ENCODE measurements at regions not wholly inside any gene's neighbourhood (a gene's known extent, or its start where the extent isn't known, plus 50 kb on each side); places are given as distances from the start of the nearest gene placed in this dataset.
"Not testable (repeated sequence)": the region's sequence is repeated elsewhere in the genome, so short reads cannot be mapped to it uniquely, and the experiment has no call there.

DNA sequence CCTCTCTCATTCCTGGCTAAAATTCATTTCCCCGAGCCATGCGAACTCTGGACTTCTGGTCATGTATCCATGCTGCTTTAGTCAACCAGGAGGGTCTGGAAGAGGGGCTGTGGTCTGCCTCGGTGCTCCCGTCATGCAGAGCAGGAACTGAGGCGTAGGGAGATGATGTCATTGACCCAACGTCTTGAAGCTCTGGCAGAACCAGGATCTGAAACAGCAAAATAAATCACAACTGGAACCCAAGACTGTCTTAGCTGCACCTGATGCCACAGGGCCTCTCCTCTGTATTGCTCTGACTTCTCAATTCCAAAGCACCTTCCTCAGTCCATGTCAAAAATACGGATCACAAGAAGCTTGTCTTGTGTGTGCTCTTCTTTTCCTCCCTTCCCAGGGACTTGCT is 131.0 kb upstream of the LDB2 start:
- DNase-seq (no peak), ATAC-seq (no peak)
- intact Hi-C loops (cut with micrococcal nuclease), result no loop called here
- H3K36me3 Mint-ChIP-seq (ENCODE audit: low read depth), result no peaks in the 10 kb centered on the region
- no peak for TF ChIP-seq CTCF (IDR thresholded peaks at IDR 0.05)
- H3K4me3 Mint-ChIP-seq, result no peak overlapping the region
- no peak overlapping the region for H3K27ac Mint-ChIP-seq
- H3K9me3 Mint-ChIP-seq, result no peaks in the 10 kb centered on the region
- H3K4me1 Mint-ChIP-seq (ENCODE audit: low read depth), result no peaks in the 10 kb centered on the region
- peaks cover 4% of the 10 kb centered on the region for H3K27me3 Mint-ChIP-seq
- POLR2A ChIA-PET, result no interaction called here
- CTCF ChIA-PET, result interaction anchor here (0.7 kb wide), 1 partner anchor 417 kb away, joined by 3 read pairs; no protein-coding TSS in a partner anchor

DNA sequence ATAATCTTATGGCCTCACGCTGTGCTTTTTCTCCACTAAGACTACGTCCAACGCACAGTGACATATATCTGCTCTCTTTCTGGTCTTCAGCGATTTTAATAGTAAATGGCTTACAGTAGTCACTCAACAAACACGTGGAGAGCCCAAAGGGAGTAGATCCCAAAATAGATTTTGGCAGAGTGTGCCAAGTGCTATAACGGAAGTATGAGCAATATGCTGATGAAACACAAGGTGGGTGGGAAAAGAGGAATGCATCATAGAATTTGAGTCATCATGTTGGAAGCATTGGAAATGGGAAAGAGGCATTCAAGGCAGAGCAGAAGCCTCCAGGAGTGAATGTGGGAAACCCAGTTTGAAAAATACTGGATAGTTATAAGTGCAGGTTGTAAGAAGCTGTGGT is 129.1 kb upstream of the LDB2 start:
- H3K27me3 Mint-ChIP-seq, result peaks cover 6% of the 10 kb centered on the region
- CTCF ChIA-PET, result no interaction called here
- H3K9me3 Mint-ChIP-seq, result no peaks in the 10 kb centered on the region
- H3K27ac Mint-ChIP-seq, result no peak overlapping the region
- TF ChIP-seq CTCF (IDR thresholded peaks at IDR 0.05), result no peak
- ATAC-seq (no peak), DNase-seq (no peak)
- intact Hi-C loops (cut with micrococcal nuclease), result no loop called here
- POLR2A ChIA-PET, result no interaction called here
- no peaks in the 10 kb centered on the region for H3K4me1 Mint-ChIP-seq (ENCODE audit: low read depth)
- H3K4me3 Mint-ChIP-seq, result no peak overlapping the region
- H3K36me3 Mint-ChIP-seq (ENCODE audit: low read depth), result no peaks in the 10 kb centered on the region

DNA sequence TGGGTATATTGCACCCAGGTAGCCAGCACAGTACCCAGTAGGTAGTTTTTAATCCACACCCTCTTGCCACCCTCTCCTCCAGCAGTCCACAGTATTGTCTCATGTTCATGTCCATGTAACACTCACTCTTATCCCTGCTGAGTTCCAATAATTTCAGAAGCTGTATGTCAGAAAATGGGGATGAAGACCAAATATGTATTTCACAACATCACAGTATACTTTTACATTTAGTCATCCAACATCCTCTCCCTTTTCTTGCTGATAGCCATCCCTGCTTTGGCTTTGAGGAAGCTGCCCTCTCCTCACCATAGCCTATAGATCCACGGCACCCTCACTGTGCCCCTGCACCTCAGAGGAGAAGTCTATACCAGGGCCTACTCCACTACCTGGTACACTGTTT is 126.0 kb upstream of the LDB2 start:
- TF ChIP-seq CTCF (IDR thresholded peaks at IDR 0.05), result no peak
- no peaks in the 10 kb centered on the region for H3K4me1 Mint-ChIP-seq (ENCODE audit: low read depth)
- H3K4me3 Mint-ChIP-seq, result no peak overlapping the region
- DNase-seq, result no peak
- CTCF ChIA-PET, result interaction anchor here (1.8 kb wide), 1 partner anchor 14 kb away, joined by 4 read pairs; no protein-coding TSS in a partner anchor
- no peak overlapping the region for H3K27ac Mint-ChIP-seq
- H3K9me3 Mint-ChIP-seq, result no peaks in the 10 kb centered on the region
- peaks cover 9% of the 10 kb centered on the region for H3K27me3 Mint-ChIP-seq
- H3K36me3 Mint-ChIP-seq (ENCODE audit: low read depth), result no peaks in the 10 kb centered on the region
- intact Hi-C loops (cut with micrococcal nuclease), result no loop called here
- no peak for ATAC-seq
- POLR2A ChIA-PET, result interaction anchor here (0.6 kb wide), 1 partner anchor 382 kb away, joined by 4 read pairs; no protein-coding TSS in a partner anchor

DNA sequence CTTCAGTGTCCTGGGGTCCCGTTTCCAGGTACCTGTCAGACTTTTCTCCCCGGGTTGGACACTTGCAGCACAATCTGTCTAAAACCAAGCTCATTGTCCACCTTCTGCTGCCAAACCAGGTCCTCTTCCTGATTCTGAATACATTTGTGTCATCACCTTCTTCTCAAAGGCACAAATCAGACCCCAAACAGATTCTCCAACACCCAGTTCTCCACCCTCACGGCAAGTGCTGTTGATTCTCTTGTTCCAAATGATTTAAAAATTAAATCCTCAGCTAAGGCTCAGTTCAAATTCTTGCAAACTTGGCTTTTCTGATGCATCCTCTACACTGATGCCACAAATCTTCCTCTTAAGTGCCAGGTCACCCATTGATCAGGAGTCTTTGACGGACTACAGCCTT is 122.5 kb upstream of the LDB2 start:
- Mint-ChIP-seq H3K27me3 (peaks cover 13% of the 10 kb centered on the region), H3K27ac (no peak overlapping the region), H3K9me3 (no peaks in the 10 kb centered on the region), H3K36me3 (ENCODE audit: low read depth) (no peaks in the 10 kb centered on the region), H3K4me3 (no peak overlapping the region), H3K4me1 (ENCODE audit: low read depth) (no peaks in the 10 kb centered on the region)
- no peak for DNase-seq
- intact Hi-C loops (cut with micrococcal nuclease), result no loop called here
- ChIA-PET CTCF (no interaction called here), POLR2A (no interaction called here)
- no peak for ATAC-seq
- TF ChIP-seq CTCF (IDR thresholded peaks at IDR 0.05), result no peak

DNA sequence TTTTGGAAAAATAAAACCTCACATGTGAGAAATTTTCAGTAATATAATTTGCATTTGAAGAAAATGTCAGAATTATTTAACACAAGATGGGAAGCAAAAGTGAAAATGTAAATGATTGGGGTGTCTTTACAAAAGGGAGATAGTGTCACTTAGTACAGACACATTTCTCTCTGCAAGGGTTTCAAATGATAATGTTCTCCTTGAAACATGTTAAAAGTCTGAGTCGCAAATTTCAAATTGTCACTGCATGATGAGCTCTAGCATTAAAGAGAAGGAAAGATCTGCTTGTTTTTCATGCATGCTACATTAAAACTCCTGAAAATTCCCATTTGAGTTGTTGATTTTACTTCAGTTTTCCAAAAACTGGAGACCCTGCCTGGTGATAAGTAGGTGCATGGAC is 122.0 kb upstream of the LDB2 start:
- H3K4me3 Mint-ChIP-seq, result no peak overlapping the region
- H3K9me3 Mint-ChIP-seq, result no peaks in the 10 kb centered on the region
- intact Hi-C loops (cut with micrococcal nuclease), result no loop called here
- TF ChIP-seq CTCF (IDR thresholded peaks at IDR 0.05), result no peak
- ATAC-seq, result no peak
- POLR2A ChIA-PET, result no interaction called here
- no peaks in the 10 kb centered on the region for H3K36me3 Mint-ChIP-seq (ENCODE audit: low read depth)
- no peak overlapping the region for H3K27ac Mint-ChIP-seq
- no peaks in the 10 kb centered on the region for H3K4me1 Mint-ChIP-seq (ENCODE audit: low read depth)
- DNase-seq, result no peak
- H3K27me3 Mint-ChIP-seq, result peaks cover 13% of the 10 kb centered on the region
- CTCF ChIA-PET, result no interaction called here

DNA sequence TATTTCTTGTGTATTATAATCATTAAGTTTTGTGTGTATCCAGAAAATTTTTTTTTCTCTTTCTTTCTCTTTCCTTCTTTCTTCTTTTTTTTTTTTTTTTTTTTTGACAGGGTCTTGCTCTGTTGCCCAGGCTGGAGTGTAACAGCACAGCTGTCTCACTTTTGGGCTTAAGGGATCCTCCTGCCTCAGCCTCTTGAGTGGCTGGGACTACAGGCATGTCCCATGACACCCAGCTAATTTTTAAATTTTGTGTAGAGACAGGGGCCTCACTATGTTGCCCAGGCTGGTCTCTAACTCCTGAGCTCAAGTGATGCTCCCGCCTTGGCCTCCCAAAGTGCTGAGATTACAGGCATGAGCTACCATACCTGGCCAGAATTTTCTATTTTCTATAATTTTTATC is 120.2 kb upstream of the LDB2 start:
- ATAC-seq; H3K4me3 Mint-ChIP-seq; H3K27ac Mint-ChIP-seq; H3K9me3 Mint-ChIP-seq; H3K36me3 Mint-ChIP-seq (ENCODE audit: low read depth); H3K4me1 Mint-ChIP-seq (ENCODE audit: low read depth); DNase-seq; intact Hi-C loops (cut with micrococcal nuclease); CTCF ChIA-PET: not testable (repeated sequence)
- POLR2A ChIA-PET, result interaction anchor here (0.6 kb wide), 1 partner anchor 59 kb away, joined by 7 read pairs; no protein-coding TSS in a partner anchor
- peaks cover 13% of the 10 kb centered on the region for H3K27me3 Mint-ChIP-seq

All from activated CD8-positive, alpha-beta T cell treated with anti-CD3 and anti-CD28 coated beads for 36 hours (primary cell).